B cell (primary cell): ENCODE measurements at regions not wholly inside any gene's neighbourhood (a gene's known extent, or its start where the extent isn't known, plus 50 kb on each side); places are given as distances from the start of the nearest gene placed in this dataset.

Experiments used
- ATAC-seq: fragments of 200-7000 bp; cut with Tn5 transposase; one replicate; pipeline ENCODE4 v1.10.0; 2021; ENCODE audit warnings: low read depth, mild to moderate bottlenecking, moderate number of reproducible peaks, moderate library complexity
- CTCF ChIA-PET: fragments of 350-600 bp; sonication (Branson Sonifier 250); formaldehyde crosslinking; loops from one replicate; lab custom pipeline; 2021; ENCODE audit warnings: antibody characterized with exemption, inconsistent platforms; lab: Charles Lee
- POLR2A ChIA-PET: fragments of 350-600 bp; sonication (Branson Sonifier 250); formaldehyde crosslinking; loops from one replicate; lab custom pipeline; 2021; ENCODE audit warnings: antibody characterized with exemption; lab: Charles Lee
- DNase-seq: peaks from one replicate; pipeline ENCODE4 v3.0.0; 2013
- H2AFZ ChIP-seq: 2 replicates; pipeline ENCODE4 v1.6.1; 2012; ENCODE audit warnings: mild to moderate bottlenecking, low read depth, low read length; ENCODE audit not compliant: insufficient read depth, poor library complexity, severe bottlenecking
- H3K27ac ChIP-seq, 2 donors: 1 replicate in 1 of 2; 2 replicates in 1 of 2; pipeline ENCODE4 v1.5.1; 2012 to 2013; ENCODE audit warnings: low read length in 2 of 2, mild to moderate bottlenecking in 2 of 2, moderate library complexity in 1 of 2
- H3K27me3 ChIP-seq, 4 experiments: fragments of 200-600 bp in 1 of 4; sonication (generic) in 1 of 4; replicated peaks in 1 of 4; 1 replicate in 2 of 4; 2 replicates in 2 of 4; pipeline versions ENCODE4 v1.6.1 to v1.7.0; 2013 to 2016; ENCODE audit warnings: low read length in 3 of 4, mild to moderate bottlenecking in 2 of 4, mixed read lengths in 1 of 4, moderate library complexity in 1 of 4; ENCODE audit not compliant: insufficient read depth in 4 of 4, control insufficient read depth in 3 of 4; ENCODE audit errors: control extremely low read depth in 1 of 4
- H3K36me3 ChIP-seq, 2 experiments: replicated peaks in 1 of 2; 1 replicate in 1 of 2; 2 replicates in 1 of 2; pipeline versions ENCODE4 v1.6.1 to v1.7.1; 2013; ENCODE audit warnings: low read length in 1 of 2; ENCODE audit not compliant: insufficient read depth in 2 of 2, control insufficient read depth in 1 of 2; ENCODE audit errors: control extremely low read depth in 1 of 2, extremely low read depth in 1 of 2
- H3K4me1 ChIP-seq, 2 donors: fragments of 200-600 bp in 1 of 2; sonication (generic) in 1 of 2; 1 replicate in 1 of 2; 2 replicates in 1 of 2; pipeline versions ENCODE4 v1.5.1 to v1.6.1; 2013 to 2017; ENCODE audit warnings: low read length in 2 of 2; ENCODE audit not compliant: control insufficient read depth in 2 of 2, insufficient read depth in 2 of 2
- H3K4me2 ChIP-seq: replicated peaks from 2 replicates; pipeline ENCODE3; 2012; ENCODE audit warnings: mild to moderate bottlenecking, low read depth, low read length; ENCODE audit not compliant: poor library complexity, severe bottlenecking
- H3K4me3 ChIP-seq, 5 experiments: fragments of 200-600 bp in 1 of 5; sonication (generic) in 1 of 5; 1 replicate in 3 of 5; 2 replicates in 2 of 5; pipeline versions ENCODE4 v1.5.1 to v1.7.0; 2011 to 2016; ENCODE audit warnings: low read length in 4 of 5, mild to moderate bottlenecking in 4 of 5, low read depth in 2 of 5, control low read depth in 1 of 5, moderate library complexity in 1 of 5; ENCODE audit not compliant: insufficient read depth in 1 of 5; ENCODE audit errors: control extremely low read depth in 1 of 5, extremely low read depth in 1 of 5
- H3K79me2 ChIP-seq: fragments of 200-600 bp; sonication (generic); one replicate; pipeline ENCODE4 v1.6.0; 2016; ENCODE audit warnings: low read length; ENCODE audit not compliant: control insufficient read depth, insufficient read depth
- H3K9ac ChIP-seq: fragments of 200-600 bp; sonication (generic); 2 replicates; pipeline ENCODE4 v1.6.1; 2017; ENCODE audit warnings: mild to moderate bottlenecking, low read length, moderate library complexity
- H3K9me3 ChIP-seq, 3 donors: one replicate each; pipeline versions ENCODE4 v1.6.1 to v1.7.1; 2013; ENCODE audit warnings: low read length in 2 of 3; ENCODE audit not compliant: control insufficient read depth in 2 of 3, insufficient read depth in 1 of 3; ENCODE audit errors: control extremely low read depth in 1 of 3
- H4K20me1 ChIP-seq: 2 replicates; pipeline ENCODE4 v1.6.0; 2012; ENCODE audit warnings: mild to moderate bottlenecking, low read length; ENCODE audit not compliant: insufficient read depth, control insufficient read depth, poor library complexity, severe bottlenecking
- H3K27ac Mint-ChIP-seq: one replicate; pipeline ENCODE4 v1.8.0; 2021; ENCODE audit warnings: mixed read lengths
- H3K27me3 Mint-ChIP-seq: one replicate; pipeline ENCODE4 v1.8.0; 2021; ENCODE audit warnings: mixed read lengths
- H3K4me1 Mint-ChIP-seq: one replicate; pipeline ENCODE4 v1.8.0; 2021; ENCODE audit warnings: mixed read lengths
- H3K4me3 Mint-ChIP-seq: one replicate; pipeline ENCODE4 v1.8.0; 2021; ENCODE audit warnings: mixed read lengths
- H3K9me3 Mint-ChIP-seq: one replicate; pipeline ENCODE4 v1.8.0; 2022; ENCODE audit warnings: mixed read lengths; ENCODE audit not compliant: insufficient read depth
- EZH2 ChIP-seq: IDR thresholded peaks from 2 replicates; pipeline ENCODE4 v1.6.1; 2012; ENCODE audit warnings: borderline replicate concordance, low read depth, mild to moderate bottlenecking, moderate library complexity, low read length; ENCODE audit not compliant: insufficient read depth, poor library complexity, severe bottlenecking
- WGBS: methylation state at CpG from one replicate; pipeline ENCODE4 v1.1.5; 2013; ENCODE audit warnings: missing lambda C conversion rate; ENCODE audit not compliant: insufficient coverage; 5-methylcytosine and 5-hydroxymethylcytosine counted together
- intact Hi-C: fragments of 100-400 bp; cut with micrococcal nuclease; formaldehyde crosslinking; loops from one replicate; pipeline ENCODE4 v1.10.0; 2022
- TF ChIP-seq, protein P1 (sequence below): fragments of 200-600 bp; IDR thresholded peaks from one replicate; pipeline ENCODE4 v1.8.0; 2022; ENCODE audit warnings: antibody characterized with exemption, mild to moderate bottlenecking

DNA sequence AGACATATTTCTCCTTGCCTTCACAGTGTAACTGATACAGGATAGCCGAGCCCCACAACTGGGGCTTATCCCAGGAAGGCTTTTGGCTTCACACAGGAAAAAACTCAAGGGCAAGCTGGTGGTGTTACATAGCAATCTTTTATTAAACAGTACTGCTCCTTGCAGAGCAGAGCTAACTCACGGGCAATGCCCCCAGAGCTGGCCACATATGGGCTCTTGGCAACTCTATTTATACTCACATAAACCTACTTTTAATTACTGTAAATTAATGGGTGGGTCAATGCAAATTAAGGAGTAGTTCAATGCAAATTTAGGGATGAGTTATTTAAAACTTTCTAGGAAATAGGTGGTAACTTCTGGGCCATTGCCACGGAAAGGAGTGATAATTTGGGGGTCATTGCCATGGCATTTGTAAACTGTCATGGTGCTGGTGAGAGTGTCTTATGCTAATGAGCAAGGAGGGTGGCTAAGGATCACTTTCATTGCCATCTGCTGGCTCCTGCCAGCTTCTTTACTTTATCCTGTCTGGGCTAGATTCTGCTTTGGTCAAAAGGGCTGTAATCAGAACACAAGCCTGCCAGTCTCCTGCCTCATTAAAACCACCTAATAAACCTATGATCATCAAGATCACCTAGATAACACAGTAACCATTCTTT, 288.8 kb downstream of the CENPC start:
- no peak overlapping the region for H2AFZ ChIP-seq
- no peaks in the 10 kb centered on the region for H3K4me1 Mint-ChIP-seq
- H3K27ac Mint-ChIP-seq = no peak overlapping the region
- no peak overlapping the region for H3K4me3 Mint-ChIP-seq
- no peak overlapping the region for H3K9ac ChIP-seq
- no peaks in the 10 kb centered on the region for H3K79me2 ChIP-seq
- TF ChIP-seq EZH2 = no peak
- TF ChIP-seq, protein P1, sequence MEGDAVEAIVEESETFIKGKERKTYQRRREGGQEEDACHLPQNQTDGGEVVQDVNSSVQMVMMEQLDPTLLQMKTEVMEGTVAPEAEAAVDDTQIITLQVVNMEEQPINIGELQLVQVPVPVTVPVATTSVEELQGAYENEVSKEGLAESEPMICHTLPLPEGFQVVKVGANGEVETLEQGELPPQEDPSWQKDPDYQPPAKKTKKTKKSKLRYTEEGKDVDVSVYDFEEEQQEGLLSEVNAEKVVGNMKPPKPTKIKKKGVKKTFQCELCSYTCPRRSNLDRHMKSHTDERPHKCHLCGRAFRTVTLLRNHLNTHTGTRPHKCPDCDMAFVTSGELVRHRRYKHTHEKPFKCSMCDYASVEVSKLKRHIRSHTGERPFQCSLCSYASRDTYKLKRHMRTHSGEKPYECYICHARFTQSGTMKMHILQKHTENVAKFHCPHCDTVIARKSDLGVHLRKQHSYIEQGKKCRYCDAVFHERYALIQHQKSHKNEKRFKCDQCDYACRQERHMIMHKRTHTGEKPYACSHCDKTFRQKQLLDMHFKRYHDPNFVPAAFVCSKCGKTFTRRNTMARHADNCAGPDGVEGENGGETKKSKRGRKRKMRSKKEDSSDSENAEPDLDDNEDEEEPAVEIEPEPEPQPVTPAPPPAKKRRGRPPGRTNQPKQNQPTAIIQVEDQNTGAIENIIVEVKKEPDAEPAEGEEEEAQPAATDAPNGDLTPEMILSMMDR = no peak
- no peaks in the 10 kb centered on the region for H3K27me3 ChIP-seq
- H3K27me3 Mint-ChIP-seq = no peaks in the 10 kb centered on the region
- no peak for ATAC-seq
- H3K36me3 ChIP-seq = no peaks in the 10 kb centered on the region
- WGBS = 77% methylated on average over 2 of the region's 3 CpGs
- no peaks in the 10 kb centered on the region for H3K9me3 ChIP-seq
- no peaks in the 10 kb centered on the region for H3K9me3 Mint-ChIP-seq
- CTCF ChIA-PET = no interaction called here
- H3K27ac ChIP-seq = no peak overlapping the region
- POLR2A ChIA-PET = no interaction called here
- H3K4me2 ChIP-seq = no peak overlapping the region
- no peak overlapping the region for H3K4me3 ChIP-seq
- DNase-seq = no peak
- no peaks in the 10 kb centered on the region for H3K4me1 ChIP-seq
- H4K20me1 ChIP-seq = no peaks in the 10 kb centered on the region
- intact Hi-C loops = no loop called here

DNA sequence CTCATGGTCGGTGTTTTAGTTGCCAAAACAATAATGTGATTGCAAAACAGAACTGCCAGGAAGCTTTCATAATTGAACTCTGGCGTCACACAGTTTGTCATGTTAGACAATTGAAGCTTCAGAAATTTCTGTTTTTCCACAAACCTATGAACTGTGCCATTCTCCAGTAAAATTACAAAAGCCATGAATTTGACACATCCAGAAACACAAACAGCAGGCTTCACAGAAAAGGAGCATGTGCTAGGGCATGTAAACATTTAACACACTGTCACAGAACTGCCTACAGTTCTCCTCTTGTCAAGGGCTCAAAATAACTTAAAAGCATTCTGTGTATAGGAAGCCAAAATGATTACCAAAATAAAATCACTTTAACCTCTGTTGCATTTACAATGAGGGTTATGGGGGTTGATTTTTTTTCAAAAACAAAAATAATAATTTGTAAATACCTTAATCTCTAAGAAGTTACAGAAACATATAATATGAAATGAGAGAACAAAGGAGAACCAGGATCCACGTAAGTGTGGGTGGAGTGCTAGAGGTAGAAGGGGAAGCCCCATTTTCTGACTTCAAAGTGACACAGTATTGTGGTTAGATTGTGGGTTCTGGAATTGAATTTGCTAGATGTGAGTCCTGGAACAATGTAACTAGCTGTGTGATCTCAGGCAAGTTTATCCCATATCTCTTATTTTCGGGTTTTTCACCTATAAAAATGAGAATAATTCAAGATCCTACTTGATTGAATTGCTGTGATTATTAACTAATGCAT, 295.0 kb downstream of the CENPC start:
- H3K4me1 ChIP-seq = no peaks in the 10 kb centered on the region
- TF ChIP-seq, protein P1 = no peak
- no peak for TF ChIP-seq EZH2
- H3K4me3 ChIP-seq = no peak overlapping the region
- H3K27ac ChIP-seq = no peak overlapping the region
- H3K9ac ChIP-seq = no peak overlapping the region
- H3K27me3 ChIP-seq = no peaks in the 10 kb centered on the region
- Mint-ChIP-seq H3K4me1 (no peaks in the 10 kb centered on the region), H3K4me3 (no peak overlapping the region), H3K27ac (no peak overlapping the region), H3K27me3 (no peaks in the 10 kb centered on the region), H3K9me3 (peaks cover 2% of the 10 kb centered on the region)
- CTCF ChIA-PET = no interaction called here
- DNase-seq = no peak
- H3K36me3 ChIP-seq = no peaks in the 10 kb centered on the region
- WGBS = 75% methylated on average over 3 of the region's 4 CpGs
- H3K79me2 ChIP-seq = no peaks in the 10 kb centered on the region
- no peak for ATAC-seq
- no peaks in the 10 kb centered on the region for H3K9me3 ChIP-seq
- no peak overlapping the region for H2AFZ ChIP-seq
- H3K4me2 ChIP-seq = no peak overlapping the region
- H4K20me1 ChIP-seq = no peaks in the 10 kb centered on the region
- intact Hi-C loops = no loop called here
- POLR2A ChIA-PET = no interaction called here
